Liver (tissue), 8 donors: ENCODE measurements at regions not wholly inside any gene's neighbourhood (a gene's known extent, or its start where the extent isn't known, plus 50 kb on each side); places are given as distances from the start of the nearest gene placed in this dataset.

Experiments used
- DNase-seq: peaks from one replicate; pipeline ENCODE4 v3.0.0-alpha.2; 2017; ENCODE audit warnings: low spot score
- H3K27ac ChIP-seq, 2 donors: one replicate each; pipeline ENCODE4 v1.7.0; 2013; ENCODE audit warnings: inconsistent platforms in 2 of 2, low read length in 2 of 2, control low read depth in 1 of 2, low read depth in 1 of 2, mild to moderate bottlenecking in 1 of 2
- H3K27me3 ChIP-seq, 4 donors: one replicate each; pipeline versions ENCODE4 v1.6.1 to v1.7.0; 2013; ENCODE audit warnings: low read length in 3 of 4, inconsistent platforms in 1 of 4, mild to moderate bottlenecking in 1 of 4, moderate library complexity in 1 of 4; ENCODE audit not compliant: control insufficient read depth in 4 of 4, insufficient read depth in 4 of 4
- H3K36me3 ChIP-seq, 4 donors: one replicate each; pipeline versions ENCODE4 v1.6.1 to v1.7.0; 2013; ENCODE audit warnings: low read length in 3 of 4, mild to moderate bottlenecking in 3 of 4, low read depth in 1 of 4, moderate library complexity in 1 of 4; ENCODE audit not compliant: control insufficient read depth in 4 of 4, insufficient read depth in 3 of 4
- H3K4me1 ChIP-seq, 4 donors: one replicate each; pipeline versions ENCODE4 v1.6.1 to v1.7.0; 2013; ENCODE audit warnings: low read length in 3 of 4, mild to moderate bottlenecking in 3 of 4, moderate library complexity in 1 of 4; ENCODE audit not compliant: control insufficient read depth in 4 of 4, insufficient read depth in 4 of 4
- H3K4me3 ChIP-seq, 3 donors: one replicate each; pipeline versions ENCODE4 v1.6.1 to v1.7.0; 2013; ENCODE audit warnings: low read length in 3 of 3, control low read depth in 1 of 3, low read depth in 1 of 3, mild to moderate bottlenecking in 1 of 3
- H3K9ac ChIP-seq, 2 donors: one replicate each; pipeline ENCODE4 v1.7.0; 2013; ENCODE audit warnings: low read length in 2 of 2, mild to moderate bottlenecking in 2 of 2, moderate library complexity in 2 of 2, control low read depth in 1 of 2, low read depth in 1 of 2
- H3K9me3 ChIP-seq, 4 donors: one replicate each; pipeline versions ENCODE4 v1.6.1 to v1.7.0; 2013; ENCODE audit warnings: low read length in 3 of 4; ENCODE audit not compliant: control insufficient read depth in 4 of 4
- EGR1 ChIP-seq, 2 donors: IDR thresholded peaks; 2 replicates each; pipeline ENCODE4 v1.6.1; 2016 to 2018; ENCODE audit warnings: antibody characterized with exemption in 2 of 2, low read depth in 2 of 2
- FOXA1 ChIP-seq: IDR thresholded peaks from 2 replicates; pipeline ENCODE4 v1.6.1; 2016; ENCODE audit warnings: antibody characterized with exemption
- FOXA2 ChIP-seq: IDR thresholded peaks from 2 replicates; pipeline ENCODE4 v1.6.1; 2016; ENCODE audit warnings: antibody characterized with exemption
- GABPA ChIP-seq, 2 donors: IDR thresholded peaks in 1 of 2; conservative IDR thresholded peaks in 1 of 2; 2 replicates each; pipeline ENCODE4 v1.6.1; 2016; ENCODE audit warnings: antibody characterized with exemption in 2 of 2, mild to moderate bottlenecking in 1 of 2, moderate library complexity in 1 of 2
- HNF4A ChIP-seq, 2 donors: conservative IDR thresholded peaks; 2 replicates each; pipeline ENCODE4 v1.6.1; 2016; ENCODE audit warnings: antibody characterized with exemption in 2 of 2, mild to moderate bottlenecking in 2 of 2
- HNF4G ChIP-seq: IDR thresholded peaks from 2 replicates; pipeline ENCODE4 v1.6.1; 2016; ENCODE audit warnings: antibody characterized with exemption
- JUND ChIP-seq, 2 donors: IDR thresholded peaks; 2 replicates each; pipeline ENCODE4 v1.6.1; 2016; ENCODE audit warnings: antibody characterized with exemption in 2 of 2
- NR2F2 ChIP-seq: IDR thresholded peaks from 2 replicates; pipeline ENCODE4 v1.6.1; 2016; ENCODE audit warnings: antibody characterized with exemption
- RAD21 ChIP-seq, 2 donors: IDR thresholded peaks; 2 replicates each; pipeline ENCODE4 v1.6.1; 2016; ENCODE audit warnings: antibody characterized with exemption in 2 of 2, mild to moderate bottlenecking in 2 of 2
- RXRA ChIP-seq, 2 donors: IDR thresholded peaks; 2 replicates each; pipeline ENCODE4 v1.6.1; 2017 to 2018; ENCODE audit warnings: antibody characterized with exemption in 2 of 2, mild to moderate bottlenecking in 1 of 2
- SP1 ChIP-seq: IDR thresholded peaks from 2 replicates; pipeline ENCODE4 v1.6.1; 2018; ENCODE audit warnings: antibody characterized with exemption, mild to moderate bottlenecking
- TAF1 ChIP-seq: conservative IDR thresholded peaks from 2 replicates; pipeline ENCODE4 v1.6.1; 2016; ENCODE audit warnings: antibody characterized with exemption, mild to moderate bottlenecking
- YY1 ChIP-seq: IDR thresholded peaks from 2 replicates; pipeline ENCODE4 v1.6.1; 2016; ENCODE audit warnings: antibody characterized with exemption, mild to moderate bottlenecking
- WGBS: extraction: QIAGEN DNeasy Blood & Tissue Kit; methylation state at CpG from one replicate; pipeline ENCODE4 v1.1.7; 2013; 5-methylcytosine and 5-hydroxymethylcytosine counted together
- TF ChIP-seq, protein P1 (sequence below): IDR thresholded peaks from 2 replicates; pipeline ENCODE4 v1.6.1; 2016; ENCODE audit warnings: antibody characterized with exemption
- TF ChIP-seq, protein P2 (sequence below): IDR thresholded peaks from 2 replicates; pipeline ENCODE4 v1.6.1; 2016; ENCODE audit warnings: antibody characterized with exemption, mild to moderate bottlenecking
- TF ChIP-seq, protein P3 (sequence below): fragments of 150-350 bp; IDR thresholded peaks from 2 replicates; pipeline ENCODE4 v1.5.1; 2017; ENCODE audit warnings: improper control_type of control experiment, low read depth, low read length; ENCODE audit not compliant: missing input control
- TF ChIP-seq, protein P4 (sequence below): IDR thresholded peaks from 2 replicates; pipeline ENCODE4 v1.6.1; 2016; ENCODE audit warnings: antibody characterized with exemption
- TF ChIP-seq, protein P5 (sequence below): IDR thresholded peaks from 2 replicates; pipeline ENCODE4 v1.6.1; 2016; ENCODE audit warnings: antibody characterized with exemption
- donor health status: healthy.
- donor health status: healthy.
- donor health status: healthy.
- donor health status: healthy.
- donor health status: healthy.

DNA sequence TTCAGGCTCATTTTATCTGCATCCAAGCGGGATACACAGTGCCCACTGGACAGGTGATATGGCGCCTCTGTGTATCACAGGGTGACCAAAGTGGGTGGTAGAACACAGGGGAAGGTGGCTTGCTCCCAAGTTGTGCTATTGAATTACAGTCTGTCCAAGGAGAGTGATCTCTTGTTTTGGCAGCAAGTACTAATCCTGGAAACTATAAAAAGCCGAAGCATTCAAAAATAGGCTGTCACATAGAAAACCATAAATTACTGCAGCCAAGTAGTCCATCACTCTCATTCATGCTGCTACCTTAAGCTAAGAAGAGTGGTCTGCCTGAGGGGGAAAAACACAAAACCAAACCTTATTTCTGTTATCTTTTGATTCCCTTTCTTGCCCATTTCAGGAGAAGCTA, 237.1 kb upstream of the POU3F3 start:
- 85% methylated on average over 3 of the region's 3 CpGs for WGBS

DNA sequence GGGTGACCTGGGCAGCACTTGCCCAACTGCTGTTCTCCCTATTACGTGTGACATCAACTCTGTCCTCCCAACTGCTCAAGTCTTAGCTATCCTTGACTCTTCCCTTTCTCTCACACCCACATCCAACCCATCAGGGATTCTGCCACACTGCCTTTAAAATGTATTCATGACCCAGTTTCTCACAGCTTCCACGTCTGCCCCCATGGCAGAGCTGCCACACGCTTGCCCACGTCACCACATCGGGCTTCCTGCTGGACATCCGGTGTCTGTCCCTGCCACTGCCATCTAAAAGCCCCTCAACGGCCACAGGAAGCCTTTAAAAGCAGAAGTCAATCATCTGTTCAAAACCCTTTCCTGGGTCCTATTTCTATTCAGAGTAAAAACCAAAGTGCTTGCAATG, 233.1 kb upstream of the POU3F3 start:
- no peak overlapping the region for H3K9ac ChIP-seq
- H3K27me3 ChIP-seq = no peaks in the 10 kb centered on the region
- H3K9me3 ChIP-seq = no peaks in the 10 kb centered on the region
- no peaks in the 10 kb centered on the region for H3K4me1 ChIP-seq
- no peak overlapping the region for H3K4me3 ChIP-seq
- no peak overlapping the region for H3K27ac ChIP-seq
- 70% methylated on average over 7 of the region's 7 CpGs for WGBS
- no peaks in the 10 kb centered on the region for H3K36me3 ChIP-seq
- TF ChIP-seq, protein P1, sequence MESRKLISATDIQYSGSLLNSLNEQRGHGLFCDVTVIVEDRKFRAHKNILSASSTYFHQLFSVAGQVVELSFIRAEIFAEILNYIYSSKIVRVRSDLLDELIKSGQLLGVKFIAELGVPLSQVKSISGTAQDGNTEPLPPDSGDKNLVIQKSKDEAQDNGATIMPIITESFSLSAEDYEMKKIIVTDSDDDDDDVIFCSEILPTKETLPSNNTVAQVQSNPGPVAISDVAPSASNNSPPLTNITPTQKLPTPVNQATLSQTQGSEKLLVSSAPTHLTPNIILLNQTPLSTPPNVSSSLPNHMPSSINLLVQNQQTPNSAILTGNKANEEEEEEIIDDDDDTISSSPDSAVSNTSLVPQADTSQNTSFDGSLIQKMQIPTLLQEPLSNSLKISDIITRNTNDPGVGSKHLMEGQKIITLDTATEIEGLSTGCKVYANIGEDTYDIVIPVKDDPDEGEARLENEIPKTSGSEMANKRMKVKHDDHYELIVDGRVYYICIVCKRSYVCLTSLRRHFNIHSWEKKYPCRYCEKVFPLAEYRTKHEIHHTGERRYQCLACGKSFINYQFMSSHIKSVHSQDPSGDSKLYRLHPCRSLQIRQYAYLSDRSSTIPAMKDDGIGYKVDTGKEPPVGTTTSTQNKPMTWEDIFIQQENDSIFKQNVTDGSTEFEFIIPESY = no peak
- TF ChIP-seq JUND (IDR thresholded peaks at IDR 0.05) (no peak), NR2F2 (no peak), EGR1 (IDR thresholded peaks at IDR 0.05; ENCODE audit: low read depth in 2 of 2) (no peak), TAF1 (no peak), FOXA2 (no peak), HNF4G (no peak), HNF4A (conservative IDR thresholded peaks at IDR 0.05) (no peak), RXRA (IDR thresholded peaks at IDR 0.05) (no peak), GABPA (IDR thresholded peaks at IDR 0.05 in 1 of 2, conservative IDR thresholded peaks at IDR 0.05 in 1 of 2) (no peak), RAD21 (IDR thresholded peaks at IDR 0.05) (no peak), FOXA1 (no peak), SP1 (no peak), YY1 (no peak)
- TF ChIP-seq, protein P2, sequence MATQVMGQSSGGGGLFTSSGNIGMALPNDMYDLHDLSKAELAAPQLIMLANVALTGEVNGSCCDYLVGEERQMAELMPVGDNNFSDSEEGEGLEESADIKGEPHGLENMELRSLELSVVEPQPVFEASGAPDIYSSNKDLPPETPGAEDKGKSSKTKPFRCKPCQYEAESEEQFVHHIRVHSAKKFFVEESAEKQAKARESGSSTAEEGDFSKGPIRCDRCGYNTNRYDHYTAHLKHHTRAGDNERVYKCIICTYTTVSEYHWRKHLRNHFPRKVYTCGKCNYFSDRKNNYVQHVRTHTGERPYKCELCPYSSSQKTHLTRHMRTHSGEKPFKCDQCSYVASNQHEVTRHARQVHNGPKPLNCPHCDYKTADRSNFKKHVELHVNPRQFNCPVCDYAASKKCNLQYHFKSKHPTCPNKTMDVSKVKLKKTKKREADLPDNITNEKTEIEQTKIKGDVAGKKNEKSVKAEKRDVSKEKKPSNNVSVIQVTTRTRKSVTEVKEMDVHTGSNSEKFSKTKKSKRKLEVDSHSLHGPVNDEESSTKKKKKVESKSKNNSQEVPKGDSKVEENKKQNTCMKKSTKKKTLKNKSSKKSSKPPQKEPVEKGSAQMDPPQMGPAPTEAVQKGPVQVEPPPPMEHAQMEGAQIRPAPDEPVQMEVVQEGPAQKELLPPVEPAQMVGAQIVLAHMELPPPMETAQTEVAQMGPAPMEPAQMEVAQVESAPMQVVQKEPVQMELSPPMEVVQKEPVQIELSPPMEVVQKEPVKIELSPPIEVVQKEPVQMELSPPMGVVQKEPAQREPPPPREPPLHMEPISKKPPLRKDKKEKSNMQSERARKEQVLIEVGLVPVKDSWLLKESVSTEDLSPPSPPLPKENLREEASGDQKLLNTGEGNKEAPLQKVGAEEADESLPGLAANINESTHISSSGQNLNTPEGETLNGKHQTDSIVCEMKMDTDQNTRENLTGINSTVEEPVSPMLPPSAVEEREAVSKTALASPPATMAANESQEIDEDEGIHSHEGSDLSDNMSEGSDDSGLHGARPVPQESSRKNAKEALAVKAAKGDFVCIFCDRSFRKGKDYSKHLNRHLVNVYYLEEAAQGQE = no peak
- TF ChIP-seq, protein P3, sequence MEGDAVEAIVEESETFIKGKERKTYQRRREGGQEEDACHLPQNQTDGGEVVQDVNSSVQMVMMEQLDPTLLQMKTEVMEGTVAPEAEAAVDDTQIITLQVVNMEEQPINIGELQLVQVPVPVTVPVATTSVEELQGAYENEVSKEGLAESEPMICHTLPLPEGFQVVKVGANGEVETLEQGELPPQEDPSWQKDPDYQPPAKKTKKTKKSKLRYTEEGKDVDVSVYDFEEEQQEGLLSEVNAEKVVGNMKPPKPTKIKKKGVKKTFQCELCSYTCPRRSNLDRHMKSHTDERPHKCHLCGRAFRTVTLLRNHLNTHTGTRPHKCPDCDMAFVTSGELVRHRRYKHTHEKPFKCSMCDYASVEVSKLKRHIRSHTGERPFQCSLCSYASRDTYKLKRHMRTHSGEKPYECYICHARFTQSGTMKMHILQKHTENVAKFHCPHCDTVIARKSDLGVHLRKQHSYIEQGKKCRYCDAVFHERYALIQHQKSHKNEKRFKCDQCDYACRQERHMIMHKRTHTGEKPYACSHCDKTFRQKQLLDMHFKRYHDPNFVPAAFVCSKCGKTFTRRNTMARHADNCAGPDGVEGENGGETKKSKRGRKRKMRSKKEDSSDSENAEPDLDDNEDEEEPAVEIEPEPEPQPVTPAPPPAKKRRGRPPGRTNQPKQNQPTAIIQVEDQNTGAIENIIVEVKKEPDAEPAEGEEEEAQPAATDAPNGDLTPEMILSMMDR = no peak
- TF ChIP-seq, protein P4, sequence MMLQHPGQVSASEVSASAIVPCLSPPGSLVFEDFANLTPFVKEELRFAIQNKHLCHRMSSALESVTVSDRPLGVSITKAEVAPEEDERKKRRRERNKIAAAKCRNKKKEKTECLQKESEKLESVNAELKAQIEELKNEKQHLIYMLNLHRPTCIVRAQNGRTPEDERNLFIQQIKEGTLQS = no peak
- TF ChIP-seq, protein P5, sequence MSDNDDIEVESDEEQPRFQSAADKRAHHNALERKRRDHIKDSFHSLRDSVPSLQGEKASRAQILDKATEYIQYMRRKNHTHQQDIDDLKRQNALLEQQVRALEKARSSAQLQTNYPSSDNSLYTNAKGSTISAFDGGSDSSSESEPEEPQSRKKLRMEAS = no peak
- no peak for DNase-seq

More for the DNA sequence above, 237.1 kb upstream of the POU3F3 start:
- TF ChIP-seq SP1 = no peak
- no peak for TF ChIP-seq JUND (IDR thresholded peaks at IDR 0.05)
- TF ChIP-seq, protein P2 = no peak
- TF ChIP-seq EGR1 (IDR thresholded peaks at IDR 0.05; ENCODE audit: low read depth in 2 of 2) = no peak
- TF ChIP-seq, protein P4 = no peak
- no peak for TF ChIP-seq TAF1
- DNase-seq = no peak
- Histone ChIP-seq H3K9me3 (no peaks in the 10 kb centered on the region), H3K36me3 (no peaks in the 10 kb centered on the region), H3K27me3 (no peaks in the 10 kb centered on the region), H3K4me3 (no peak overlapping the region), H3K4me1 (no peaks in the 10 kb centered on the region), H3K27ac (no peak overlapping the region), H3K9ac (no peak overlapping the region)
